COR-L47 (cell line): ENCODE measurements at regions not wholly inside any gene's neighbourhood (a gene's known extent, or its start where the extent isn't known, plus 50 kb on each side); places are given as distances from the start of the nearest gene placed in this dataset.

Source experiments
- DNase-seq: peaks from one replicate; lab custom pipeline; 2025; lab: John Stamatoyannopoulos, UW

- no peak for DNase-seq
Observed at GRCh38 chr4:55754754-55755350, 64.7 kb upstream of the EXOC1L start.

GRCh38 chr4:55756208-55756607, 63.4 kb upstream of the EXOC1L start:
- DNase-seq: no peak

- DNase-seq: no peak
Observed at GRCh38 chr4:55757356-55757952, 62.1 kb upstream of the EXOC1L start.

GRCh38 chr4:55758066-55758465, 61.5 kb upstream of the EXOC1L start:
- no peak for DNase-seq

DNA sequence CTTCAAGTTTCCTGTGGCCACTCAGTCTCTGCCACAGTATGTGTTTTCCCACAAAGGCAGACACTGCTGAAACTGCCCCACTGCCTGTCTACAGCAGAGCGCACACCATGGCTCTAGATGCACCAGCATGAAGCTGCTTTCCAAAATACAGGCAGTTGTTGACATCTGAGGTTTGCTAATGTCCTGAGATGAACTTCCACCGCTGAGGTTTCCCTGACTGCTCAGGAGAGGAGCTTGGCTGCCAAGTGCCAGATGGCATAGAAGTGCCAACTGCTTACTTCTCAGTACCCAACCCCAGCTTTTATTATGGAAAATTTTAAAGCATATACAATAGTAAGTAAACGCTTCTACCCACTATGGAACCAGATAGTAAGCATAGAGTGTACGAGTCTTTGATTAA, 61.0 kb upstream of the EXOC1L start:
- no peak for DNase-seq

DNA sequence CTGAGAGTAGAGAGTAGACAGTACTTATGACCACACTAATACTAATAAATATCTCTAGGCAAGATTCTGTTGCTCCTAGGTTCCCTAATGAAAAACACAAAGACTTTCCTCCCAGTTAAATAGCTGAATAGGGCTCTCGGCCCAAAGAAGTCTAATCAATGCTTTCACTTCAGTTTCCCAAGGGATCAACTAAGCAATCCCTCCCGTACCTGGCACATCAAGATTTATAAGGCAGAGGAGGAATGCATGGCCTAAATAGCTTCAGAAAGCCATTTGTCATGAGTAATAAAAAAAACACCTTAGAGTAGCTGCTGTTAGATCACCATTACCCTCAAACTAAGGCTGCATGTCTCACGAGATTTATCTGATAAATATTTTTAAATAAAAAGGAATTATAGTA, 56.8 kb upstream of the EXOC1L start:
- DNase-seq: no peak

DNA sequence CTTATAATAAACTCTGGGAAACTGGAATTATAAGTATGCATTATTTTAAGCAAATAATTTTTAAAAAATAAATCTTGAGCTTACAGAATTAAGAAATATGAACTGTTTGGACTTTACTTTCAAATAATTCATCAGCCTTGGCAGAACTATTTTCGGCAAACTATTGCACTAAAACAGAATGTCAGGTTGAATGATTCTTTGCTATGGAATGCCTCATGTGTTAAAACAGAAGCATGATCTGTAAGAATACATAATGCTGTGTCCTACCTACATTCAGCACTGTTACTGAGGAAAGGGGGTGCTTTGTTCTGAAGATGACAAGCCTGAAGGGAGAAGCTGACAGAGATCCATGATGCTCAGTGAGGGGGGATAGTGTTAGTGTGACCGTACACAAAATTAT, 55.6 kb upstream of the EXOC1L start:
- DNase-seq: no peak

- DNase-seq: no peak
Observed at GRCh38 chr4:55765070-55765469, 54.5 kb upstream of the EXOC1L start.

DNA sequence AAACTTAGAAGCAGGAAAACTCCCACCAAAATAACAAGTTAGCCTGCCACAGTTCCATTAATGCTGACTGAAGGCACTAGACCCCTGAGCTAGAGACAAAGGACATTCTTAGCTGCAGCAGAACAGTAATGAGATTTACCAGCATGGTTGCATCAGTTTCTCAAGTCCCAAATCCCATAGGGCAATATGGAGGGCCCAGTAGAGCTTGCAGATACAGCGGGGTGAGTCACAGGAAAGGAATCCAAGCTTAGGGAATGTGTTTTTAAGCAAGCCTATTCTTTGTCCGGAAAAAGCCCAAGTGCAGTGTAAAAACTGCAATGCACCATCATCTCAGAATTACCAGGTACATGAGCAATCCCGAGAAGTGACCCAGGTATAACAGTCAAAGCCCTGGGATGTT, 51.3 kb upstream of the EXOC1L start:
- DNase-seq: no peak
